ENCODE measurements at regions not wholly inside any gene's neighbourhood (a gene's known extent, or its start where the extent isn't known, plus 50 kb on each side); places are given as distances from the start of the nearest gene placed in this dataset.

DNA sequence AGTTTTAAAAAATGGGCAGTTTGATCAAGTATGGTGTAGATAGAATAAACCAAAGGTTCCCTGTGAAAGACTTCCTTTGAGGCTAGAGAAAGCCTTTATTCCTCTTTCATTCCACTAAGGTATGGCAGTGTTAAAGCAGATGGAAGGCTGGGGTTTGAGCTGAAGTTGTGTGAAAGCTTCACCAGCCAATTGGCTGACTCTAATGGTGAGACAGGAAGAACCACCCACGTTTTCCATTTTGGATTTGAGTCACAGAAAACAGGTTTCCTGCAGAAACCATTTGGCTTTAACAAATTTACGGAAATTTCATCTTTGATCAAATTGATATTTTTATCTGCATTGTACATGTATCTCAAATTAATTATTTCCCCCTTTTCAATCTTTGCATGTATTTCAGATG, 455.0 kb downstream of the PCNX1 start:
- no peak for DNase-seq (ENCODE audit: low read depth)

DNA sequence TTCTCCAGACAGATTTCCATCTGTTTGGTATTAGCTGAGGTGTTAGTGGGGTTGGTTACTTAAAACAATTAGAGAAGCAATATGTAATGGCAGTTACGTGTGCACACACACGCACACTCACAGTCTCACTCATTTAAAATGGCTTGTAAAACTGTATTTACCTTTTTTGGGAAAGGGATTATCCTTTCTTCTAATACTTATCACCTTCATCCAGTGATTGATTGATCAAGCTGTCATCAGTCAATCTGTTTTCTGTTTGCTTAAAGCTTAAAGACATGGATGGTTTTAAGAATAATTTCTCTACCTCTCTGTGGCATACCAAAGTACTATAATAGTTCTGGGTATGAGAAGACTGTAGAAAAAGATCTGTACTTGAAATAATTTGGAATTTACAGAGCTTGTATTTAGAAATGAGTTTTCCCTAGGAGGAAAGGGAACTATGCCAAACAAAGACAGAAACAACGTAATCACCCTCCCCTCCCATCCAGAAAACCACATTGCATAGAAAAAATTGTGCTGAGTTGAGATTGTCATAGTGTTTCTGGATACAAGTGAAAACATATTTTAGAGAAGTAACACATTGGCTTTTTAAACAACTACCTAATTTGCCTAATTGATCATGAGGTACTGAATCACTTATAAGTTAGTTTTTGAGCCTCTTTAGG, 455.8 kb downstream of the PCNX1 start:
- DNase-seq (ENCODE audit: low read depth), result no peak

DNA sequence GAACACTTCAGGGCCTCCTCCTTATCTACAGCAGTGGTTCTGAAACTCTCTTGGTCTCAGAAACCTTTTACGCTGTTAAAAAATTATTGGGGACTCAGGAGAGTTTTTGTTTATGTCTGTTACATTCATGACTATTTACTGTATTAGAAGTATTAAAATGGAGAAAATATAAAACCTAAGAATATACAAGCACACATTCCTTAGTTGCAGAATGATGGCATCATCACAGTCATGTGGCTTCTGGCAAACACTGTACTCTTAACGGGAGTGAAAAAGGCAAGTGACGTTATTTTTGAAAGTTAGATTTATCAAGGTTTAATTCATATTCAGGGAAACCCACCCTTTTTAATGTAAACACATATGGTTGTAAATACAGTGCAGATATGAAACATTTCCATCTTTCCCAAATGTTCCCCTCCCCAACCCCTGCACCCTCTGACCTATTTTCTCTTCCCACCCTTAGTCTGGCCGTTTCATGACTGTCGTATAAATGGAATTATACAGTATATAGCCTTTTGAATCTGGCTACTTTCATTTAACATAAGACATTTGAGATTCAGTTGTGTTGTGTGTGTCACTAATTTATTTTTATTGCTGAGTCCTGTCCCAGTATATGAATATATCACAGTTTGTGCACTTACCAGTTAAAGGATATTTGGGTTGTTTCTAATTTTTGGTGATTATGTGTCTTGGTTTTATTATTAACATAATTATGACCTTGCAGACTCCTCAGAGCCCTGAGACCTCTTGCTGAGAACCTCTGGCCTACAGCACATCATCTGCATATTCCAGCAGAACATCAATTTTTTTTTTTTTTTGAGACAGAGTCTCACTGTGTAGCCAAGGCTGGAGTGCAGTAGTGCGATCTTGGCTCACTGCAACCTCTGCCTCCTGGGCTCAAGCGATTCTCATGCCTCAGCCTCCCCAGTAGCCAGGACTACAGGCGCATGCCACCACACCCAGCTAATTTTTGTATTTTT, 457.0 kb downstream of the PCNX1 start:
- no peak for DNase-seq (ENCODE audit: low read depth)

DNA sequence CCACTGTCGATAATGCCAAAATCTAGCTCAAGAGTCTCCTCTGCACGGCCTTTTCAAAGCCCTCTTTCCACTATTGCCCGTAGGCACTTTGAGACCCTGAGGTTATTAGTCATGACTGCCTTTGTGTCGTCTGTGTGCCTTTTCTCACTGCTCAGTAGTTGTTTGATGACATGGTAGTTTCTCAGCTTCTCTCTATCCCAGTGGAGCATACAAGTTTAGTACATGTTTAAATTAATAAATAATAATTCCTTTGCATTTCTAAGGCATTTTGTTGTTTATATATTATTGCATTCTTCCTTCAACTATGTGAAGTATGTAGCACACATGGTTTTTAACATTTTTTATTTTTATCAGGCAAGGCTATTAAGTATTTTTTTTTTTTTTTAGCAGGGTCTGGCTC, 458.1 kb downstream of the PCNX1 start:
- DNase-seq (ENCODE audit: low read depth), result no peak

DNA sequence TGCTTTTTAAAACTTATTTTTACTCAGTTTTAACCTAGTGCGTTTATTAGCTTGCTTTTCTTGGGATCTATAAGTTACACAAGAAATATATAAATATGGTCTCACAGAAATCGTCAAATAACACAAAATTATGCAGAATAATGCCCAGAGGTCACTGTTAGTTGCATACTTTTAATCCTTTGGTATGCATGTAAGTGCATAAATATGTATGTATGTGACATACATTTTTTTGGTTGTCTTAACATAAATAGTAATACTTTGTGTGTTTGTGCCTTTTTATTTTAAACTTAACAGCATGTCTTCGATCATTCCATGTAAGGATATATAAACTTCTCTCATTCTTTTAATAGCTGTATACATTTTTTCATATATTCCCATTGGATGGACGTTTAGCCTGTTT, 459.6 kb downstream of the PCNX1 start:
- DNase-seq (ENCODE audit: low read depth), result no peak

DNA sequence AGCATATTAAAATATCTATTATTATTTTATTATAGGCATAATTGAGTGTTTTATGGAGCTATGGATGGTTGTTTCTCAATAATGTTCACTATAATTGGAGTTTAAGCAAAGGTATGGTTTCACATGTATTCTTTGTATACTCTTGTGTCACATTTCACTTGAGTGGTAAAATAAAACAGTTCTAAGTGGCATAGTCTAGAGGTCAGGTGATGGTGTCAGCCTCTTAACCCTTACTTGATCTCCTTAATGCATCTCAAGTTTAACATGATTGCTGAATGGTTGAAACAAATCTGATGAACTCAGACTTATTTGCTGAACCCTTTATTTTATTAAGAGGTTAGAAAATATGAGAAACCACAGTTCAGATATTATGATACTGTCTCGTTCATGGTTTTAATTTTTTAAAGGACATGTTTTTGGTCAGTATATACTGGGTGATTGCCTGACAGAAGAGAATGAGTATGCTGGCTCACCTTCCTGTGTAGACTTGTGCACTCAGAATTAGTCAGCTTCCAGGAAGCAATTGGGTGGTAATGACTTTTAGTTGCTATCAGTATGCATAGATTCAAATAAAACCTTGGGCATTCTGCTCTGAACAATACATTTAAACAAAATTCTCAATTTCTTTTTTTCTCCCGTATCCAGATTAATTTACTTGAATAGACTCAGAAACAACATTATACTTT, 464.6 kb downstream of the PCNX1 start:
- peak; percentile 62 for DNase-seq (ENCODE audit: low read depth)

DNA sequence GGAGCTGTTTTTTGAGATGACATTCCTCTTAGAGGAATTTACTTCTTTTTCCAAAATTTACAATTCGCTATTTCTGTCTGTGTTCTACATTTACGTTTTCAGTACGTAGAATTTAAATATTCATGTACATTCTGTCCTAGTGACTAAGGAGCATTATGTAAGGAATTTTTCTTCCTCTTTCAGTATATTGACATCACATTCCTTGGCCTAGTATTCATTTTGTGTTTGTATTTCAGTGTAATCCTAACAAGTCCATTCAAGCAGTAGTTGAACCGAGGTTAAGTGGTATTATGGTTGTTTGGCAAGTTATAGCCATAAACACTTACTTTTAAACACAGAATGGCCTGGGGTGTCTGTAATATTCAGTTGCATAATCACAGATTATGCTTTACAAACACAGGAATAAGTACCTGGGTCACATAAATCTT, 465.2 kb downstream of the PCNX1 start:
- DNase-seq (ENCODE audit: low read depth), result peak; percentile 77

DNA sequence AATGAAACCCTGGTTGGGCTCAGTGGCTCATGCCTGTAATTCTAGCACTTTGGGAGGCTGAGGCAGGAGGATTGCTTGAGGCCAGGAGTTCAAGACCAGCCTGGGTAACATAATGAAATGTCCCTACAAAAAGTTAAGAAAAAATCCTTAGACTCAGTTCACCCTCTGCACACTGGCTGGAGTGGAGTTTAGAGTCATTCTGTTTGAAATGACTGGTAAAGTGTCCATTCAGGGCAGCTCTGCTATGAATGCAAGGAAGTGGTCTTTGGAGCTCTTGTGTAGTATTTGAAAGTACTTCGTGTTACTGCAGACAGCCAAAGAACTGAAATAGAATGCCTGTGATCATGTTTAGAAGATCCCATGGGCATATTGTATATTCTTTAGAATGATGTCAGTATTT, 466.5 kb downstream of the PCNX1 start:
- DNase-seq (ENCODE audit: low read depth), result no peak

DNA sequence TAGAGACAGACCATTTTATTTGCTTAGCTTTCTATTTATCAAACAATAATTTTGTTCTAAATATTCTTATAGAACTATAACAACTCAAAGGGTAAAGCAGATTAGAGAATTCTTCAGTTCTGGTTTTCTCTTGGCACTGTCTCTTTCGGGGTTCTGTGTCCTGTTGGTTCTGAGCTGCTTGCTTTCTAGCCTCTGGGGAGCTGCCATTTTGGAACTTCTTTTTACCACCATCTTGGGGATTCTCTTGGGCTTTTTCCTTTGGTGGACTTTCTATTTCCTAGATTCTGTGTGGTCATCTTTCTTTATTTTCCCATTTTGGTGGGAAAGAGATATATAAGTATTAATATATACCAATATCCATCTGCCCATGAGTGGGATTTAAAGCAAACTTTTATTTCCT, 467.7 kb downstream of the PCNX1 start:
- no peak for DNase-seq (ENCODE audit: low read depth)

DNA sequence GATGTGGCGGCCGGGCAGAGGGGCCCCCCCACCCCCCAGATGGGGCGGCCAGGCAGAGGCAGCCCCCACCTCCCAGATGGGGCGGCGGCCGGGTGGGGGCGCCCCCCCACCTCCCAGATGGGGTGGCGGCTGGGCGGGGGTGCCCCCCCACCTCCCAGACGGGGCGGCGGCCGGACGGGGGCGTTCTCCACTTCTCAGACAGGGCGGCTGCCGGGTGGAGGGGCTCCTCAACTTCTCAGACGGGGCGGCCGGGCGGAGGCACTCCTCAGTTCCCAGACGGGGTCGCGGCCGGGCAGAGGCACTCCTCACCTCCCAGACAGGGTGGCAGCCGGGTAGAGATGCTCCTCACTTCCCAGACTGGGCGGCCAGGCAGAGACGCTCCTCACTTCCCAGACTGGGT, 469.8 kb downstream of the PCNX1 start:
- DNase-seq (ENCODE audit: low read depth), result no peak

DNA sequence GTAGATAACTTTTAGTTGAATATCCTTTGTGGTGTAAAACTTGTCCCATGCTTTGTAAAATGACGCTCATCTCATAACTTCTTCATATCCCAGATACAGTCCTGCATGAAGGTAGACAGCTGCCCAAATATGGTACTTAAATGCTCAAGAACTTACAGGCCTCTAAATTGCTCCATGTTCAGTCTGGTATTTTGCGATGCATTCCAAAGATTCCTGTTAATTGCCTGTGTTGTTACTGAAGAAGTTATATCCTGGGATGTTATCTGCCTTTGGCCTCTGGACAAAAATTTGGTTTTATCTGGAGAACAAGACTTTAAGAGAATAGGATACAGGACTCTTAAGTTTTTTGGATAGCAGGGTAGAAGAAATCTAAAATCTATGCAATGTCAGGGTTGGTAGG, 473.0 kb downstream of the PCNX1 start:
- no peak for DNase-seq (ENCODE audit: low read depth)

DNA sequence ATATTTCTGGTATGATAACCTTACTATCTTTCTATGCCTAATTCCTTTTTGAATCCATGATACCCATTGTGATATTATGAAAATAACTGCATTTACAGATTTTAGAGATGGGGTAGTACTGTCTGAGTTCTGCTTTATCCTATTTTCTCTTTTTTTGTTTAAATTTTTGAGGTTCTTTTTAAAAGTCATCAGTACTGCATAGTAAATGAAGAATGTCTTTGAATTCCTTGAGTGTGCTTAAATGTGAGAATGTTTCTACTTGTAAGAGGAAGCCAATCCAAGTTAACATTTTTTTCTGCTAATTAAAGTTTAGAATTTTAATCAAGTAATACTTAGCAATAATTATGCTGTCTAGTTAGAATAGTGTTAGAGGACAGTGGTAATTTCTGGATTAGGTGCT, 474.6 kb downstream of the PCNX1 start:
- no peak for DNase-seq (ENCODE audit: low read depth)

DNA sequence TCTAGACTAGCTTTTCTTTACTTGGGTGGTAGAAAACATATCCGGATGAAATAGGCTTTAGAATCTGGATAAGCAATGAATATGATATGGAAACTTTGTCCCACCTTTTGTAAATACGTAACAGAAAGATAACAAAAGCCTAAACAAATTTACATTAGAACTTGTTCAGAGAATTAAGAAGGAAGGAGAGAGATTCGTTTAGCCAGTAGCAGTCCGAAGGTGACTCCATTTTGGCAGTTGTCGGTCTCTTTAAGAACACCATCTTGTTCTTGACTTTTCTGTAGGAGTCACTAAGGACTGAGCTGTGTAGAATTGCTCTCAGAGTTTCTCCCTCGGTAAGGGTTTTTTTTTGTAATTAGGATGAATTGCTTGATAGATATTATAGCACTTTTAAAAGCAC, 475.1 kb downstream of the PCNX1 start:
- no peak for DNase-seq (ENCODE audit: low read depth)

DNA sequence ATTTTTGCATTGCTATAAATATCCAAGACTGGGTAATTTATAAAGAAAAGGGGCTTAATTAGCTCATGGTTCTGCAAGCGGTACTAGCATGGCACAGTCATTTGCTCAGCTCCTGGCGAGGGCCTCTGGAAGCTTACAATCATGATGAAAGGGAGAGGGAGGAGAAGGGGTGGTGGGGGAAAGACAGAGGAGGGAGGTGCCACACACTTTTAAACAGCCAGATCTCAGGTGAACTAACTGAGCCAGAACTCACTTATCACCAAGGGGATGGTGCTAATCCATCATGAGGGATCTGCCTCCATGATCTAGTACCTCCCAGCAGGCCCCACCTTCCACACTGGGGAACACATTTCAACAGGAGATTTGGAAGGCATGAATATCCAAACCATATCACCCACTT, 476.3 kb downstream of the PCNX1 start:
- no peak for DNase-seq (ENCODE audit: low read depth)

DNA sequence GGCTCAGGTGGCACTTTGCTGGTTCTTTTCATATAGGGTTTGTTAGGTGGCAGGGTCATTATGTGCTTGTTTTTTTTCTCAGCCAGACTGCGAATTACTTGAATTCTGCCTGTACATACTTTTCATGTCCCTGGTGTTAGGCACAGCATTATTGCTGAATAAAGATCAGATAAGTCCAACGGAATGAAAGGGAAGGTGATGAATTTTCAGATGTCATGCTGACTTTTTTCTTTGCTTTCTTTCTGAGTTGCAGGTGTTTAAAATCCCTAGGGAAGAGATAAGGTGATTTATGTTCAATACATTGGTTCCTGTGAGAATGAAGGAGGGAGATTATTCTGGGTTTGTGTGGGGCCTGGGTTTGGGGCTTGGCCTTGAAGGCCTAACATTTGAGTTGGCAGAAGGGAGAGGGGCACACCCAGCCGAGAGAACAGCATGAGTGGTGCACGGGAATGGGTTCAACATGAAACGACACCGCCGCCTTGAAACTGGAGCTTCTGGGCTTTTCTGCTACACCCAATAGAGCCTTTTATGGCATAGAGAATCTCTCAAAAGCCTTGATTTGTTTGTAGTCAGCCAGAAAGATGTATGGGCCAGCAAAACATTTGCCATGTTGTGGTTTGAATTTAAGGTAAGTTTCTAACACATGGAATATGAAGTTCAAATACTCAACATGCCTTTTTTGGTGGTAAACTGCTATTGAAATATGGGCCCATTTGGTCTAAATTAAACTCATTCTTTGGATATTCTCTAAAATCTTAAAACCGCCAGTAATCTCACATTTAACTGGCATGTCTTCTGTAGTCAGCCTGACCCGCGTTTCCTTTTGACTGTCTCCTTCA, 477.0 kb downstream of the PCNX1 start:
- DNase-seq (ENCODE audit: low read depth), result no peak

DNA sequence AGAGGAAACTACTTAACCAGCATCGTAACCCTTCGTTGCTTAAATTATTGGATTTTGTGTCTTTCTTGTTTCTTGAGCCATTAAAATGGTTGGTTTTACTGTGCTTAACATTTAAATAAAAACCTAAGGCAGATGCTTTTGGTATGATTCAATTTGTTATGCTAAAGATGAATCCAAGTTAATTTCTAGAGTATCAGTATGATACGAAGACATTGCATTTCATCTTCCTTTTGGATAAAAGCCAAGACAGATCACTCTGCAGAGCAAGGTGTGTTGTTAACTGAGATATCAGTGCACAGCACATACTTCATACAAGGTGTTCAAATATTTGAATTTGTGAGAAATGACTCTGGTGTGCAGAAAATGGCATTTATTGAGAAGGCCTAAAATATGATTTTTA, 480.5 kb downstream of the PCNX1 start:
- DNase-seq (ENCODE audit: low read depth), result no peak

DNA sequence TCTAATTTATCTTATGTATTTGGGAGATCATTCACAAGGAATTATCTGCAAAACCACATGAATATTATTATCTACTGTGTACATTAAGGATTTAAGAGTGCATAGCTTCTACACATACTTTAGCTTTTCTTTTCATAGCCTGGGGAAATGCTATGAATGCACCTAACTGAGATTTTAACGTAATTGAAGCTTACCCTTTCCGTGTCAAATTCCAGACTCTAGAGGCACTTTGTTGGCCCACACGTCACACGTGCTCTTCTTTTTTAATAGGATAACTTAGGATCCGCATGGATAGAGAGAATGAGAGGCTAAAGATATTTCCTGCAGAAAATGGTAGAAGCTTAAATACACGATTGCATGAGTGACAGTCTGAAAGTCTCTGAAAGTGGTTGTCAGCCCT, 481.1 kb downstream of the PCNX1 start:
- no peak for DNase-seq (ENCODE audit: low read depth)

DNA sequence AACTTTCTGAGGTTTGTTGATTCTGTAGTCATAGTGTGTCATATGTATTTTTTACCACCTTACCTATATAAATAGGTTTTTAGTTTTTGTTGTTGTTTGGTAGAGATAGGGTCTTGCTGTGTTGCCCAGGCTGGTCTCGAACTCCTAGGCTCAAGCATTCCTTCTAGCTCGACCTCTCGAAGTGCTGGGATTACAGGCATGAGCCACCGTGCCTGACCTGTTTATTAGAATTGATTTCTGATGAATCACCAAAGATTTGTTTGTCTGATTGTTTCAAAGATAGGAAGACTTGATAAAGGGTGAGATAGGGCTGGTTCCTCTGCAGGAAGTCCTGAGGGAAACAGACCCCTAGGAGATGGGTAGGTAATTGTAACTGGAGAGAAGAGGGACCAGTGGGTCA, 481.6 kb downstream of the PCNX1 start:
- DNase-seq (ENCODE audit: low read depth), result no peak

DNA sequence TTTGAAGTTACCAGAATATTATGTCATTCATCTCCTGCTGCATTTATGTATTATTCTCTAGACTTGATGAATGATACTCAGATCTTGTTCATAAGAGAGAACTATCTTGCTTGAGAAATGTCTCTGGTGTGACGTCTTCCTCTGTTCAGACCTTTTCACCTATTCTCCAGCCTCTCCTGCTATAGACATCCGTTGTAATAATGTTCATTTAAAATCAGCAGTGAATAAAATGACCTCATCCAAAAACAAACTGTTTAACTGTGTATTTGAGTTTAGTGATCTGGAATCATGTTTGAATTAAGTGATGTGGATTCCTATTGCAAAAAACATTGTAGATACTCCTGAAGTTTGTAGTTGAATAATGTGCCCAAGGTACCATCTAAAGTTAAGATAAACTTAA, 487.1 kb downstream of the PCNX1 start:
- no peak for DNase-seq (ENCODE audit: low read depth)

DNA sequence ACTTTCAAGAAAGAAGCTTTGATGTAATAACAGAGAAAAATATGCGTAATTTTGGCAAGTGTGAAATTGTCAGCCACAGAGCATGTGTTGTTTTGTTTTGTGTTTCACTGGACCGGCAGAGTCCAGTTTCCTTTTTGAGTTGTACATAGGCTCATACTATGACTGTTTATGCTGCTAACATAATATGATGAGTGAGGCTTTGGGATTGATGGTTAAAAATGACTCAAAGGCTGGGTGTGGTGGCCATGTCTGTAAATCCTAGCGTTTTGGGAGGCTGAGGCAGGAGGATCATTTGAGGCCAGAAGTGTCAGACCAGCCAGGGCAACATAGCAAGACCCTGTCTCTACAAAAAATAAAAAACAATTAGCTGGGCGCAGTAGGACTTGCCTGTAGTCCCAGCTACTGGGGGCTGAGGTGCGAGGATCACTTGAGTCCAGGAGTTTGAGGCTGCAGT, 487.9 kb downstream of the PCNX1 start:
- DNase-seq (ENCODE audit: low read depth), result no peak

DNA sequence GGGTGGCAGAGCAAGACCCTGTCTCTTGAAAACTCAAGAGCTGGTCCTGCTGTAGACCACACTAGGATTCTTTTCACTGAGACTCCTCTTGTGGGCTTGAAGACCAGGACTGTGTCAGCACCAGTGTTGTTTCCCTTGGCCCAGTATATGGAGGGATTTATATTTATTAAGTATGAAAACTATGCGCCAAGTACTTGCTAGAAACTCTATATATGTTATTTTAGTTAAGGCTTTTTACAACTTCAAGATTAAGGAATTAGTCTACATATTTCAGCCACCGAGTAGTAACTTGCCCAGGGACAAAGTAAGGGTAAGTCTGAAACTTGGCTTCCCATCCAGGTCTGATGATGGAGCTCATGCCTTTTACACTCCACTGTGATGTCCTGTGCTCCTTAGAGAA, 488.4 kb downstream of the PCNX1 start:
- no peak for DNase-seq (ENCODE audit: low read depth)
